H1 (cell line): ENCODE measurements at regions not wholly inside any gene's neighbourhood (a gene's known extent, or its start where the extent isn't known, plus 50 kb on each side); places are given as distances from the start of the nearest gene placed in this dataset.

Experiments used
- ASH2L ChIP-seq: fragments of 200-600, 300-600 bp; sonication (generic); IDR thresholded peaks from one replicate; pipeline ENCODE4 v1.7.1; 2017; ENCODE audit warnings: low read length
- CEBPB ChIP-seq: IDR thresholded peaks from 2 replicates; pipeline ENCODE4 v1.6.1; 2012; ENCODE audit warnings: low read depth, low read length
- CTCF ChIP-seq, 3 experiments: IDR thresholded peaks; 1 replicate in 2 of 3; 2 replicates in 1 of 3; pipeline versions ENCODE4 v1.5.1 to v1.6.1; 2011; ENCODE audit warnings: low read length in 3 of 3, mild to moderate bottlenecking in 3 of 3, inconsistent platforms in 2 of 3, low read depth in 1 of 3, moderate library complexity in 1 of 3; ENCODE audit not compliant: insufficient read depth in 1 of 3; ENCODE audit errors: control extremely low read depth in 1 of 3
- EP300 ChIP-seq, 2 experiments: IDR thresholded peaks; 1 replicate in 1 of 2; 2 replicates in 1 of 2; pipeline ENCODE4 v1.6.1; 2011 to 2012; ENCODE audit warnings: low read depth in 2 of 2, low read length in 2 of 2, mild to moderate bottlenecking in 2 of 2, borderline replicate concordance in 1 of 2, inconsistent platforms in 1 of 2, moderate library complexity in 1 of 2
- EZH2 ChIP-seq: fragments of 200-600 bp; sonication (generic); IDR thresholded peaks from 2 replicates; pipeline ENCODE4 v1.7.1; 2012; ENCODE audit warnings: low read depth, mild to moderate bottlenecking, moderate library complexity, low read length, inconsistent platforms; ENCODE audit not compliant: severe bottlenecking
- HDAC6 ChIP-seq: IDR thresholded peaks from one replicate; pipeline ENCODE4 v1.7.1; 2012; ENCODE audit warnings: low read depth, mild to moderate bottlenecking, inconsistent platforms, low read length, moderate library complexity
- POLR2A ChIP-seq, 2 experiments: IDR thresholded peaks; 1 replicate in 1 of 2; 2 replicates in 1 of 2; pipeline ENCODE4 v1.6.1; 2011; ENCODE audit warnings: low read depth in 2 of 2, low read length in 2 of 2, mild to moderate bottlenecking in 2 of 2; ENCODE audit errors: control extremely low read depth in 1 of 2

DNA sequence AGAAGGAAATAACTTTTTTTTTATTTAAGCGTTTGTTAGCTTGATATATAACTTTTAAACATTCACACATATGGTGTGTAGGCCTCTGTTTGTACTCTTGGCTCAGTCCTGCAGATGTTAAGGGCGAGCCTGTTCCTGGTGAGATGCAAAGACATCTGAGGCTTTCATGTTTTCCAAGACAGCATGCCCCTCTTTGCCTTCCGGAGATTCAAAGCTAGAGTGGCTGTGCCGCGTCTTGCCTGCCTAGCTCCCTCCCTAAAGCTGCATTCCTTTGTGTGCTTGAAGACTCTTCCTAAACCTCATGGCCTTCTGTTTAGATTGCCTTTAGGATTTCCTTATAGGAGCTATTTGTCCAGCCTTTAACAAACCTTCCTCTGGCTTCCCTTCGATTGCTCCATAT is 67.1 kb downstream of the MID1IP1 start:
- TF ChIP-seq CTCF (IDR thresholded peaks at IDR 0.05; ENCODE audit: control extremely low read depth in 1 of 3, insufficient read depth in 1 of 3, low read depth in 1 of 3, low read length in 3 of 3) (no peak), EP300 (IDR thresholded peaks at IDR 0.05; ENCODE audit: borderline replicate concordance in 1 of 2, low read depth in 2 of 2, low read length in 2 of 2) (no peak), POLR2A (IDR thresholded peaks at IDR 0.05; ENCODE audit: control extremely low read depth in 1 of 2, low read depth in 2 of 2, low read length in 2 of 2) (no peak), ASH2L (no peak), EZH2 (no peak), CEBPB (no peak), HDAC6 (no peak)
